T-helper 1 cell treated with Interleukin-12 subunit alpha and Interleukin-12 subunit beta and Interleukin-4 antibody, amounts not matched to agents 30 μg/mL and 1 μg/mL, for 36 hours (primary cell): ENCODE measurements at regions not wholly inside any gene's neighbourhood (a gene's known extent, or its start where the extent isn't known, plus 50 kb on each side); places are given as distances from the start of the nearest gene placed in this dataset.

Experiments
- H3K27ac Mint-ChIP-seq: one replicate; pipeline ENCODE4 v1.8.0; 2021; ENCODE audit warnings: mild to moderate bottlenecking, mixed read lengths
- H3K27me3 Mint-ChIP-seq: one replicate; pipeline ENCODE4 v1.8.0; 2021; ENCODE audit warnings: low read depth, mixed read lengths
- H3K36me3 Mint-ChIP-seq: one replicate; pipeline ENCODE4 v1.8.0; 2021; ENCODE audit warnings: low read depth, mixed read lengths
- H3K4me1 Mint-ChIP-seq: one replicate; pipeline ENCODE4 v1.8.0; 2021; ENCODE audit warnings: low read depth, mixed read lengths
- H3K4me3 Mint-ChIP-seq: one replicate; pipeline ENCODE4 v1.8.0; 2021; ENCODE audit warnings: mild to moderate bottlenecking, moderate library complexity, mixed read lengths
- H3K9me3 Mint-ChIP-seq: one replicate; pipeline ENCODE4 v1.8.0; 2021; ENCODE audit warnings: mixed read lengths

- Mint-ChIP-seq H3K9me3 (no peaks in the 10 kb centered on the region), H3K36me3 (no peaks in the 10 kb centered on the region), H3K4me3 (no peak overlapping the region), H3K4me1 (no peaks in the 10 kb centered on the region), H3K27me3 (no peaks in the 10 kb centered on the region), H3K27ac (no peak overlapping the region)
Observed at GRCh38 chr4:116070283-116070682, 956.9 kb upstream of the NDST4 start.

GRCh38 chr4:116066711-116067245 lies 953.4 kb upstream of the NDST4 start:
- H3K27ac Mint-ChIP-seq = no peak overlapping the region
- no peaks in the 10 kb centered on the region for H3K4me1 Mint-ChIP-seq
- no peaks in the 10 kb centered on the region for H3K36me3 Mint-ChIP-seq
- H3K9me3 Mint-ChIP-seq = no peaks in the 10 kb centered on the region
- H3K4me3 Mint-ChIP-seq = no peak overlapping the region
- H3K27me3 Mint-ChIP-seq = no peaks in the 10 kb centered on the region

DNA sequence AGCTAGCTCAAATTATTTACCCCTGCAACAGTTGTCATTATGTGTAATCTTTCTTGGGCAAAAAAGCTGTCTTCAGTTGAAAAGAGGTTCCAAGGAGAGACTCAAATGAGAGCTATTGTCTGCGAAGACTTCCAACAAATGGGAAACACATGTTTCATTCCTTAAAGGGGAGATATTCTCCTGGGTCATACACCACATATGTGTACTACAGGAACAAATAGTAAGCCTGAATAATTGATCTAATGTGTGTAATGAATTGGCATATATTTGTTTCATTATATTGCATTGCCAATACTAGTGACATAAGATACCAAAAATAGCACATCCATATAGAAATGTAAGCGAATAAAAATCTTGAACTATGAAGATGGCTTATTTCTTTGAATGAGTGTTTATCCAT lies 950.9 kb upstream of the NDST4 start:
- no peaks in the 10 kb centered on the region for H3K36me3 Mint-ChIP-seq
- H3K9me3 Mint-ChIP-seq = no peaks in the 10 kb centered on the region
- no peaks in the 10 kb centered on the region for H3K4me1 Mint-ChIP-seq
- H3K27ac Mint-ChIP-seq = no peak overlapping the region
- no peaks in the 10 kb centered on the region for H3K27me3 Mint-ChIP-seq
- H3K4me3 Mint-ChIP-seq = no peak overlapping the region

DNA sequence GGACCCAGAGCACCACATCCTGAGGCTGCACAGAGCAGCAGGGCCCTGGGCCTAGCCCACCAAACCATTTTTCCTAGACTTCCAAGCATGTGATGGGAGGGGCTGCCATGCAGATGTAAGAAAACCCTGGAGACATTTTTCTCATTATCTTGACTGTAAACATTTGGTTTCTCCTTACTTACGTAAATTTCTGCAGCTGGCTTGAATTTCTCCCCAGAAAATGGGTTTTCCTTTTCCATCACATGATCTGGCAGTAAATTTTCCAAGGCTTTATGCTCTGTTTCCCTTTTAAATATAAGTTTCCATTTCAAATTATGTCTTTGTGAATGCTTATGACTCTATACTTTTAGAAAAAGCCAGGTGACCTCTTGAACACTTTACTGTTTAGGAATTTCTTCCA lies 945.9 kb upstream of the NDST4 start:
- no peaks in the 10 kb centered on the region for H3K27me3 Mint-ChIP-seq
- H3K36me3 Mint-ChIP-seq = no peaks in the 10 kb centered on the region
- no peaks in the 10 kb centered on the region for H3K4me1 Mint-ChIP-seq
- H3K4me3 Mint-ChIP-seq = no peak overlapping the region
- H3K27ac Mint-ChIP-seq = no peak overlapping the region
- no peaks in the 10 kb centered on the region for H3K9me3 Mint-ChIP-seq

DNA sequence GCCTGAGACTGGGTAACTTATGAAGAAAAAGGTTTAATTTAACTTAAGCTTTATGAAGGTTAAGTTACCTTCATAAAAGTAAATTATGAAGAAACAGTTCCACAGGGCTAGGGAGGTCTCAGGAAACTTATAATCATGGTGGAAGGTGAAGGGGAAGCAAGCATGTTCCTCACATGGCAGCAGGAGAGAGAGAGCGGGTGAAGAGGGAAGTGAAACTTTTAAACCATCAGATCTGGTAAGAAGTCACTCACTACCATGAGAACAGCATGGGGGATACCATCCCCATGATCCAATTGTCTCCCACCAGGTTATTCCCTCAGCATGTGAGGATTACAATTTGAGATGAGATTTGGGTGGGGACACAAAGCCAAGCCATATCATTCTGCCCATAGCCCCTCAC lies 944.7 kb upstream of the NDST4 start:
- Mint-ChIP-seq H3K27me3 (no peaks in the 10 kb centered on the region), H3K4me1 (no peaks in the 10 kb centered on the region), H3K36me3 (no peaks in the 10 kb centered on the region), H3K9me3 (no peaks in the 10 kb centered on the region), H3K4me3 (no peak overlapping the region), H3K27ac (no peak overlapping the region)

- H3K4me1 Mint-ChIP-seq = no peaks in the 10 kb centered on the region
- H3K27ac Mint-ChIP-seq = no peak overlapping the region
- no peaks in the 10 kb centered on the region for H3K9me3 Mint-ChIP-seq
- H3K36me3 Mint-ChIP-seq = no peaks in the 10 kb centered on the region
- no peaks in the 10 kb centered on the region for H3K27me3 Mint-ChIP-seq
- H3K4me3 Mint-ChIP-seq = no peak overlapping the region
Observed at GRCh38 chr4:116055857-116056827, 942.7 kb upstream of the NDST4 start.

- no peaks in the 10 kb centered on the region for H3K27me3 Mint-ChIP-seq
- H3K4me1 Mint-ChIP-seq = no peaks in the 10 kb centered on the region
- H3K4me3 Mint-ChIP-seq = no peak overlapping the region
- no peak overlapping the region for H3K27ac Mint-ChIP-seq
- no peaks in the 10 kb centered on the region for H3K36me3 Mint-ChIP-seq
- H3K9me3 Mint-ChIP-seq = no peaks in the 10 kb centered on the region
Observed at GRCh38 chr4:116027311-116027710, 913.9 kb upstream of the NDST4 start.

- no peak overlapping the region for H3K27ac Mint-ChIP-seq
Observed at GRCh38 chr4:116024954-116025708, 911.7 kb upstream of the NDST4 start.

GRCh38 chr4:116023049-116023448 lies 909.6 kb upstream of the NDST4 start:
- Mint-ChIP-seq H3K36me3 (no peaks in the 10 kb centered on the region), H3K4me1 (no peaks in the 10 kb centered on the region), H3K9me3 (peaks cover 19% of the 10 kb centered on the region), H3K27ac (no peak overlapping the region), H3K27me3 (no peaks in the 10 kb centered on the region), H3K4me3 (no peak overlapping the region)

More at GRCh38 chr4:116024954-116025708, 911.7 kb upstream of the NDST4 start:
- no peaks in the 10 kb centered on the region for H3K4me1 Mint-ChIP-seq
- H3K9me3 Mint-ChIP-seq = peaks cover 10% of the 10 kb centered on the region
- no peaks in the 10 kb centered on the region for H3K36me3 Mint-ChIP-seq
- no peak overlapping the region for H3K4me3 Mint-ChIP-seq
- H3K27me3 Mint-ChIP-seq = no peaks in the 10 kb centered on the region

GRCh38 chr4:116020141-116020722 lies 906.8 kb upstream of the NDST4 start:
- Mint-ChIP-seq H3K36me3 (no peaks in the 10 kb centered on the region), H3K27me3 (no peaks in the 10 kb centered on the region), H3K4me3 (no peak overlapping the region), H3K9me3 (peaks cover 36% of the 10 kb centered on the region), H3K27ac (no peak overlapping the region), H3K4me1 (no peaks in the 10 kb centered on the region)

GRCh38 chr4:116018831-116019230 lies 905.4 kb upstream of the NDST4 start:
- no peaks in the 10 kb centered on the region for H3K27me3 Mint-ChIP-seq
- no peak overlapping the region for H3K27ac Mint-ChIP-seq
- H3K4me1 Mint-ChIP-seq = no peaks in the 10 kb centered on the region
- no peaks in the 10 kb centered on the region for H3K36me3 Mint-ChIP-seq
- no peak overlapping the region for H3K4me3 Mint-ChIP-seq
- H3K9me3 Mint-ChIP-seq = peaks cover 48% of the 10 kb centered on the region

DNA sequence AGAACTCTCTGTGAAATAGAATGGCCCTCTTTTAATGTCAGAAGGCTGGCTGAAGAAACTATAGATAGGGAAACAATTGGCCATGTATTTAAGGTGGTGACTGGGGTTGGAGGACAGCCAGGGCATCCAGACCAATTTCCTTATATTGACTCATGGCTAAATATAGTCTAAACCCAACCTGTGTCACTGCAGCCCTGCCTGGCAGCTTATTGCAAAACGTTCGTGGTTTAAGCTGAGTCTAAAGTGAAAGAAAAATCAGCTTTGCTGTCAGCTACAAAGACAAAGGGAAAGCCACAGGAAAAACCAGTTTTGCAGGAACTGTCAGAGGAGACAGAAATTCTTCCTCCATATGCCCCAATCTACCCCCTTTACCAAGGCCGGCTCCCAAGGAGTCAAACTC lies 902.8 kb upstream of the NDST4 start:
- peaks cover 48% of the 10 kb centered on the region for H3K9me3 Mint-ChIP-seq
- H3K36me3 Mint-ChIP-seq = no peaks in the 10 kb centered on the region
- H3K4me3 Mint-ChIP-seq = no peak overlapping the region
- H3K27me3 Mint-ChIP-seq = no peaks in the 10 kb centered on the region
- no peaks in the 10 kb centered on the region for H3K4me1 Mint-ChIP-seq
- H3K27ac Mint-ChIP-seq = no peak overlapping the region

GRCh38 chr4:116015549-116015948 lies 902.1 kb upstream of the NDST4 start:
- Mint-ChIP-seq H3K4me3 (no peak overlapping the region), H3K4me1 (no peaks in the 10 kb centered on the region), H3K36me3 (no peaks in the 10 kb centered on the region), H3K27me3 (no peaks in the 10 kb centered on the region), H3K27ac (no peak overlapping the region), H3K9me3 (peaks cover 42% of the 10 kb centered on the region)

DNA sequence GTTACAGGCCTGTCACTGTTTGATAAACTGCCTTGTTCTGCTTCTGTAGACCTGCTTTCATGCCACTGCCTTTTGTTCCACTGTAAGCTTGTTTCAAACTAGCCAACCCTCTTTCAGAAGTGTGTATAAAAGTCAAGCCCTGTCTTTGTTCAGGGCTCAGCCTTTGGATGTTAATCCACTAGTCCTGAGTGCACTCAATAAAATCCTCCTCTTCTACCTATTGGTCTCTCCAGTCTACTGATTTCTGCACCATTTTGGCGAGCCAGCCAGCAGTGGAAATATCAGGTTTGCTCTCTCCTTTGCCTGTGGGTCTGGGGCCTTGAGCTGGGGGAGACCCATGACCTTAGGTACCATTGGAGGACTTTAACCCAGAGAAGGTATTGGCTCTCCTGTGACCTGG lies 901.6 kb upstream of the NDST4 start:
- no peaks in the 10 kb centered on the region for H3K4me1 Mint-ChIP-seq
- peaks cover 42% of the 10 kb centered on the region for H3K9me3 Mint-ChIP-seq
- no peak overlapping the region for H3K4me3 Mint-ChIP-seq
- no peaks in the 10 kb centered on the region for H3K27me3 Mint-ChIP-seq
- H3K36me3 Mint-ChIP-seq = no peaks in the 10 kb centered on the region
- H3K27ac Mint-ChIP-seq = no peak overlapping the region
